Gastrocnemius medialis (tissue), 4 donors: ENCODE measurements at regions not wholly inside any gene's neighbourhood (a gene's known extent, or its start where the extent isn't known, plus 50 kb on each side); places are given as distances from the start of the nearest gene placed in this dataset.
"Not testable (repeated sequence)": the region's sequence is repeated elsewhere in the genome, so short reads cannot be mapped to it uniquely, and the experiment has no call there.

Experiments used
- ATAC-seq, 2 donors: fragments of 150-250 bp; one replicate each; pipeline ENCODE4 v1.9.1; 2016
- DNase-seq, 2 donors: peaks; one replicate each; pipeline ENCODE4 v3.0.0-alpha.2; 2019
- H3K27ac ChIP-seq, 4 donors: fragments of 200-600 bp; sonication (generic); 1 replicate in 1 of 4; 2 replicates in 3 of 4; pipeline ENCODE4 v1.5.1; 2016 to 2018; ENCODE audit warnings: mild to moderate bottlenecking in 2 of 4, moderate library complexity in 1 of 4
- H3K27me3 ChIP-seq, 3 donors: fragments of 200-600 bp; sonication (generic) in 2 of 3; 1 replicate in 1 of 3; 2 replicates in 2 of 3; pipeline versions ENCODE4 v1.5.1 to v1.6.0; 2016 to 2019; ENCODE audit warnings: mild to moderate bottlenecking in 1 of 3, moderate library complexity in 1 of 3
- H3K36me3 ChIP-seq, 2 donors: fragments of 200-600 bp; sonication (generic) in 1 of 2; one replicate each; pipeline ENCODE4 v1.5.1; 2017 to 2018
- H3K4me1 ChIP-seq, 2 donors: fragments of 200-600 bp; sonication (generic) in 1 of 2; one replicate each; pipeline ENCODE4 v1.5.1; 2016 to 2017; ENCODE audit warnings: mild to moderate bottlenecking in 2 of 2
- H3K4me3 ChIP-seq, 4 donors: fragments of 200-600 bp; sonication (generic) in 3 of 4; 1 replicate in 1 of 4; 2 replicates in 3 of 4; pipeline ENCODE4 v1.5.1; 2016 to 2019; ENCODE audit warnings: mild to moderate bottlenecking in 2 of 4
- H3K9me3 ChIP-seq, 3 donors: fragments of 200-600 bp; sonication (generic) in 2 of 3; 1 replicate in 1 of 3; 2 replicates in 2 of 3; pipeline ENCODE4 v1.5.1; 2016 to 2019
- CTCF ChIP-seq, 5 experiments: fragments of 450-650 bp in 3 of 5; fragments of 200-600 bp in 2 of 5; sonication (generic) in 2 of 5; IDR thresholded peaks in 4 of 5; conservative IDR thresholded peaks in 1 of 5; 1 replicate in 4 of 5; 2 replicates in 1 of 5; pipeline ENCODE4 v1.5.1; 2016 to 2019; ENCODE audit warnings: antibody characterized with exemption in 5 of 5, mild to moderate bottlenecking in 3 of 5, moderate library complexity in 3 of 5
- POLR2A ChIP-seq, 2 donors: fragments of 450-650 bp; IDR thresholded peaks; one replicate each; pipeline ENCODE4 v1.6.1; 2017; ENCODE audit warnings: antibody characterized with exemption in 2 of 2, mild to moderate bottlenecking in 2 of 2, moderate library complexity in 2 of 2
- in situ Hi-C, 4 donors: fragments of 200-750 bp; cut with MboI; loops; one replicate each; pipeline versions ENCODE4 v1.15.0 to v1.8.0; 2017; ENCODE audit warnings: low sequenced_read_pairs in 4 of 4
- intact Hi-C: fragments of 100-400 bp; cut with DNase I; formaldehyde crosslinking; loops from one replicate; pipeline ENCODE4 v1.15.1; 2023; ENCODE audit warnings: low total_unique reads

GRCh38 chr4:189659287-189659686 is 281.4 kb upstream of the FRG1 start:
- Histone ChIP-seq H3K9me3 (no peaks in the 10 kb centered on the region), H3K27ac (no peak overlapping the region), H3K36me3 (no peaks in the 10 kb centered on the region), H3K4me1 (no peaks in the 10 kb centered on the region), H3K4me3 (no peak overlapping the region), H3K27me3 (no peaks in the 10 kb centered on the region)
- intact Hi-C loops, result no loop called here
- TF ChIP-seq CTCF (IDR thresholded peaks at IDR 0.05 in 4 of 5, conservative IDR thresholded peaks at IDR 0.05 in 1 of 5) (no peak), POLR2A (IDR thresholded peaks at IDR 0.05) (no peak)
- DNase-seq, result no peak
- ATAC-seq, result no peak
- in situ Hi-C loops, result no loop called here

- in situ Hi-C loops (no loop called here), intact Hi-C loops (no loop called here)
- no peak overlapping the region for H3K4me3 ChIP-seq
- H3K27ac ChIP-seq, result no peak overlapping the region
- no peak for DNase-seq
- no peaks in the 10 kb centered on the region for H3K27me3 ChIP-seq
- TF ChIP-seq POLR2A (IDR thresholded peaks at IDR 0.05) (no peak), CTCF (IDR thresholded peaks at IDR 0.05 in 4 of 5, conservative IDR thresholded peaks at IDR 0.05 in 1 of 5) (no peak)
- no peaks in the 10 kb centered on the region for H3K36me3 ChIP-seq
- no peaks in the 10 kb centered on the region for H3K9me3 ChIP-seq
- no peaks in the 10 kb centered on the region for H3K4me1 ChIP-seq
- ATAC-seq, result no peak
These were observed 279.8 kb upstream of the FRG1 start for GRCh38 chr4:189660722-189661360.

DNA sequence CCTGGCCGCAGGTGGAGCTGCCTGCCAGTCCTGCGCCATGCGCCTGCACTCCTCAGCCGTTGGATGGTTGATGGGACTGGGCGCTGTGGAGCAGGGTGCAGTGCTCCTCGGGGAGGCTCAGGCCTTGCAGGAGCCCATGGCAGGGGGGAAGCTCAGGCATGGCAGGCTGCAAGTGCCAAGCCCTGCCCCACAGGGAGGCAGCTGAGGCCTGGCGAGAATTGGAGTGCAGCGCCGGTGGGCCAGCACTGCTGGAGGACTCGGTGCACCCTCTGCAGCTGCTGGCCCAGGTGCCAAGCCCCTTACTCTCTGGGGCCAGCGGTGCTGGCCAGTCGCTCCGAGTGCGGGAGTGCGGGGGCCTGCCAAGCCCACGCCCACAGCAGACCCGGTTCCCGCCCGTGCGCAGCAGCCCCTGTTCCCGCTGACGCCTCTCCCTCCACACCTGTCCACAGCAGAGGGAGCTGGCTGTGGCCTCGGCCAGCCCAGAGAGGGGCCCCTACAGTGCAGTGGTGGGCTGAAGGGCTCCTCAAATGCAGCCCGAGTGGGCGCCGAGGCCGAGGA is 275.9 kb upstream of the FRG1 start:
- in situ Hi-C loops, result no loop called here
- no peak for TF ChIP-seq POLR2A (IDR thresholded peaks at IDR 0.05)
- TF ChIP-seq CTCF (IDR thresholded peaks at IDR 0.05 in 4 of 5, conservative IDR thresholded peaks at IDR 0.05 in 1 of 5), result no peak
- no peak overlapping the region for H3K27ac ChIP-seq

GRCh38 chr4:189665712-189666305 is 274.9 kb upstream of the FRG1 start:
- H3K4me3 ChIP-seq, ATAC-seq, DNase-seq, in situ Hi-C loops, H3K36me3 ChIP-seq, H3K27me3 ChIP-seq, H3K4me1 ChIP-seq, H3K9me3 ChIP-seq, intact Hi-C loops, H3K27ac ChIP-seq: not testable (repeated sequence)

More for the DNA sequence above, 275.9 kb upstream of the FRG1 start:
- Histone ChIP-seq H3K4me1 (no peaks in the 10 kb centered on the region), H3K4me3 (no peak overlapping the region), H3K9me3 (no peaks in the 10 kb centered on the region), H3K27me3 (no peaks in the 10 kb centered on the region), H3K36me3 (no peaks in the 10 kb centered on the region)
- DNase-seq (no peak), ATAC-seq (no peak)
- intact Hi-C loops, result no loop called here

DNA sequence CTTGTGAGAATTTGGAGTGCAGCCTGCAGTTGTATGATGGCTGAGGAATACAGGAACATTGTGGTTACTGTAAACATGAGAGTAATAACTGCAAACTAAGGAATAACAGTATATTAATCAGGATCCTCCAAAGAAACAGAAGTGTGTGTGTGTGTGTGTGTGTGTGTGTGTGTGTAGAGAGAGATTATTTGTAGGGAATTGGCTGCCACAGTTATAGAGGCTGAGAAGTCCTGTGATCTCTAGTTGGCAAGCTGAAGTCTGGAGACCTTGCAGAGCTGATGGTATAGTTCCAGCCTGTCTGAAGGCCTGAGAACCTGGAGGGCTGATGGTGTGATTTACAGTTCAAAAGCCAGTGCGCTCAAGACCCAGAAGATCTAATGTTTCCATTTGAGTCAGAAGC is 273.3 kb upstream of the FRG1 start:
- intact Hi-C loops, H3K36me3 ChIP-seq, ATAC-seq, H3K27me3 ChIP-seq, in situ Hi-C loops, H3K9me3 ChIP-seq, DNase-seq, H3K4me1 ChIP-seq, H3K4me3 ChIP-seq, H3K27ac ChIP-seq: not testable (repeated sequence)

- ATAC-seq, in situ Hi-C loops: not testable (repeated sequence)
These were observed 242.9 kb upstream of the FRG1 start for GRCh38 chr4:189697675-189698245.

GRCh38 chr4:189703000-189703399 is 237.7 kb upstream of the FRG1 start:
- H3K4me3 ChIP-seq, intact Hi-C loops, in situ Hi-C loops, DNase-seq, H3K4me1 ChIP-seq, ATAC-seq, H3K9me3 ChIP-seq, H3K27ac ChIP-seq, H3K36me3 ChIP-seq, H3K27me3 ChIP-seq: not testable (repeated sequence)

More at GRCh38 chr4:189697675-189698245, 242.9 kb upstream of the FRG1 start:
- DNase-seq, H3K4me3 ChIP-seq, H3K27me3 ChIP-seq, intact Hi-C loops, H3K36me3 ChIP-seq, H3K9me3 ChIP-seq, H3K4me1 ChIP-seq, H3K27ac ChIP-seq: not testable (repeated sequence)

DNA sequence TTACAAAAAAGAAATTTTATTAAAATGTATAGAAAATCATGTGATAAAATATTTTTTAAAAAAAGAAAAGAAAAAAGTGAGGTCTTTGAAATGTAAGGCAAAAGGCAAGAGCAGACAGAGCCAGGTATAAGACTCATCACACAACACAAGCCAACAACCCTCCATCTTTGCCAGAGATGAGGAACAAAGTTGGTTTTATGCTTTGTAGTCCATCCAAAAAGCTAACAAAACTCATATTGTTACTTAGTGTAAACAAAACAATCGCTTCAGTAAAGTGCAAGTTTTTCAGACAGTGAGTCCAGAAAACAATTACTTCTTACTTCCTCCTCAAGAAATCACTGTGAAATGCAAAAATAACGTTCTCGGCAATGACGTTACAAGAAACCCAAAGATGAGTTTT is 233.9 kb upstream of the FRG1 start:
- H3K4me1 ChIP-seq, H3K27ac ChIP-seq, ATAC-seq, DNase-seq, H3K9me3 ChIP-seq, in situ Hi-C loops, intact Hi-C loops, H3K27me3 ChIP-seq, H3K4me3 ChIP-seq, H3K36me3 ChIP-seq: not testable (repeated sequence)

DNA sequence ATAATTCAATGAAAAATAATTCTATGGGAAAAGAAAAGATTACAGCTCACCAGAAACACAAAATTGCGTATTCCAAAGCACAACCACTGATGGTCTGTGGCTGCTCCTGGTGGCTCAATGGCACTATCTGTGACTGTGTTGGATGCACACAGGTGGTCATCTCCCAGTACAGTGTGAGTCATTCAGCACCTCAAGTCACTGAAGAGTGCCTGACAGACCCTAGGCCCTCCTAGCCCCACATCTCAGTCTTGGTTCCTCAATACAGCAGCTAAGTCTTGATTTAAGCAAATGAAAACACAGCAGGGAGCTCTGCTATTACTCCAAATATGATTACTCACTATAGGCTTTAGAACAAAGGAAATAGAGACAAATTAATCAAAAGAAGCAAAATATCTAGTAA is 233.4 kb upstream of the FRG1 start:
- H3K27ac ChIP-seq, DNase-seq, H3K4me1 ChIP-seq, ATAC-seq, in situ Hi-C loops, intact Hi-C loops, H3K36me3 ChIP-seq, H3K4me3 ChIP-seq, H3K27me3 ChIP-seq, H3K9me3 ChIP-seq: not testable (repeated sequence)
